ENCODE measurements at regions not wholly inside any gene's neighbourhood (a gene's known extent, or its start where the extent isn't known, plus 50 kb on each side); places are given as distances from the start of the nearest gene placed in this dataset.

DNA sequence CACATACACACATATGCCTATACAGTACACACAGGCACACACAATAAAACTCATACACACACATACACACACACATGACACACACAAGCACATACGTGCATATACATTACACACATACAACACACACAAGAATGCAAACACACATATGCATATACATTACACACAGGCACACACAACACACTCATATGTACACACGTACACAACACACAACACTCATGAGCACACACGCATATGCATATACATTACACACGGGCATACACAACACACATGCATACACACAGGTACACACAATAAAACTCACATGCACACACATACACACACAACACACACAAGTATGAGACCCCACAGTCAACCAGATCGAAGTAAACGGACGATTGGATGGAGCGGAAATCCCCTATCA is 238.2 kb downstream of the ERMARD start:
- H3K27ac Mint-ChIP-seq: peak overlapping the region in 1 of 2 donors; percentile 5
- DNase-seq: peak in 1 of 2 donors; percentile 6
- intact Hi-C loops (cut with micrococcal nuclease): no loop called here

DNA sequence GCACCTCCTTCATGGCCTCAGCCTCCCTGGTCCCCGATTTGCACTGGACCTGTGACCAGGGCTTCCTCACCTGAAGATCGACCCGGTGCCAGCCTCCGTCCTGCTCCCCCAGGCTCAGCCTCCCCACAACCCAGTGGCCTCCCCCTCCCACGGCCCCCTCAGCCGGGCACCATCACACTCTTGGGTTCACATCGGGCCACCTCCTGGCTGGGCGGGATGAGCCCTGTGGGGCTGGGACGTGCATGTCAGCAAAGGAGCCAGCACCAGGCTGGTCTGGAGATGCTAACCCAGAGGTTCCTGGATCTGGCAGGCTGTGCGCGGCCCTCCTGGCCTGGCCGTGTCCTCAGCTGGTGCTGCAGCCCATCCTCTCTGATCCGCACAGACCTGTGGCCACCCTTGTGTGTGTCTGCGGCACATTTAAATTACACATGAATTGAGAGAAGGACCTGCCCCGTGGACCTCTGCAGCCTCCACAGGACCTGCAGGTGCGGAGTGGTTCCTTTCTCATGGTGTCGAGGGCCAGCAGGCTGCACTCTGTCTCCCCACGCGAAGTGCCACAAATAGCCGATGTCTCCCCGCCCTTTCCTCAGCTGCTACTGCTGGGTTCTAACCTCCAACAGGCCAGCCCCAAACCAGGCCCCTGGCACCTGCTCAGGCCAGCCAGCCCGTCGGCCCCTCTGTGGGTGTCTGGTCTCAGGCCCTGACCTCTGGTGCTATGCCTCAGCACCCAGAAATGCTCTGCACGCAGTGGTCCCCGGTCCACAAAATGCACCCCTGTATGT is 237.5 kb downstream of the ERMARD start:
- Histone ChIP-seq H3K27me3 (ENCODE audit: control insufficient read depth, insufficient read depth, low read length) (no peaks in the 10 kb centered on the region), H3K9me3 (ENCODE audit: control insufficient read depth, insufficient read depth, low read length) (no peaks in the 10 kb centered on the region), H3K36me3 (ENCODE audit: control insufficient read depth, insufficient read depth, low read length) (no peaks in the 10 kb centered on the region), H3K4me1 (ENCODE audit: control insufficient read depth, insufficient read depth, low read length) (peaks cover 40% of the 10 kb centered on the region), H3K27ac (ENCODE audit: low read length) (no peak overlapping the region), H3K4me3 (ENCODE audit: low read length) (no peak overlapping the region)
- DNase-seq (no peak), ATAC-seq (no peak)
- Mint-ChIP-seq H3K36me3 (no peaks in the 10 kb centered on the region), H3K4me1 (peaks cover 14 to 29% of the 10 kb centered on the region in 2 donors), H3K27me3 (ENCODE audit: low read depth in 2 of 2) (peaks cover 8 to 13% of the 10 kb centered on the region in 2 donors), H3K27ac (peak overlapping the region in 1 of 2 donors; percentile 5), H3K4me3 (no peak overlapping the region), H3K9me3 (no peaks in the 10 kb centered on the region)
- TF ChIP-seq, protein P1, sequence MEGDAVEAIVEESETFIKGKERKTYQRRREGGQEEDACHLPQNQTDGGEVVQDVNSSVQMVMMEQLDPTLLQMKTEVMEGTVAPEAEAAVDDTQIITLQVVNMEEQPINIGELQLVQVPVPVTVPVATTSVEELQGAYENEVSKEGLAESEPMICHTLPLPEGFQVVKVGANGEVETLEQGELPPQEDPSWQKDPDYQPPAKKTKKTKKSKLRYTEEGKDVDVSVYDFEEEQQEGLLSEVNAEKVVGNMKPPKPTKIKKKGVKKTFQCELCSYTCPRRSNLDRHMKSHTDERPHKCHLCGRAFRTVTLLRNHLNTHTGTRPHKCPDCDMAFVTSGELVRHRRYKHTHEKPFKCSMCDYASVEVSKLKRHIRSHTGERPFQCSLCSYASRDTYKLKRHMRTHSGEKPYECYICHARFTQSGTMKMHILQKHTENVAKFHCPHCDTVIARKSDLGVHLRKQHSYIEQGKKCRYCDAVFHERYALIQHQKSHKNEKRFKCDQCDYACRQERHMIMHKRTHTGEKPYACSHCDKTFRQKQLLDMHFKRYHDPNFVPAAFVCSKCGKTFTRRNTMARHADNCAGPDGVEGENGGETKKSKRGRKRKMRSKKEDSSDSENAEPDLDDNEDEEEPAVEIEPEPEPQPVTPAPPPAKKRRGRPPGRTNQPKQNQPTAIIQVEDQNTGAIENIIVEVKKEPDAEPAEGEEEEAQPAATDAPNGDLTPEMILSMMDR (IDR thresholded peaks at IDR 0.05): no peak
- 89% methylated on average over 25 of the region's 25 CpGs for WGBS (ENCODE audit: insufficient coverage)
- intact Hi-C loops (cut with micrococcal nuclease): no loop called here

More for the DNA sequence above, 238.2 kb downstream of the ERMARD start:
- Histone ChIP-seq H3K27me3 (ENCODE audit: control insufficient read depth, insufficient read depth, low read length) (no peaks in the 10 kb centered on the region), H3K27ac (ENCODE audit: low read length) (no peak overlapping the region), H3K4me3 (ENCODE audit: low read length) (no peak overlapping the region), H3K4me1 (ENCODE audit: control insufficient read depth, insufficient read depth, low read length) (peaks cover 45% of the 10 kb centered on the region), H3K9me3 (ENCODE audit: control insufficient read depth, insufficient read depth, low read length) (no peaks in the 10 kb centered on the region), H3K36me3 (ENCODE audit: control insufficient read depth, insufficient read depth, low read length) (no peaks in the 10 kb centered on the region)
- TF ChIP-seq, protein P1 (IDR thresholded peaks at IDR 0.05): no peak
- H3K4me1 Mint-ChIP-seq: peaks cover 14 to 29% of the 10 kb centered on the region in 2 donors
- H3K36me3 Mint-ChIP-seq: no peaks in the 10 kb centered on the region
- no peak overlapping the region for H3K4me3 Mint-ChIP-seq
- no peak for ATAC-seq
- H3K27me3 Mint-ChIP-seq (ENCODE audit: low read depth in 2 of 2): peaks cover 8 to 15% of the 10 kb centered on the region in 2 donors
- 86% methylated on average over 6 of the region's 8 CpGs for WGBS (ENCODE audit: insufficient coverage)
- no peaks in the 10 kb centered on the region for H3K9me3 Mint-ChIP-seq

DNA sequence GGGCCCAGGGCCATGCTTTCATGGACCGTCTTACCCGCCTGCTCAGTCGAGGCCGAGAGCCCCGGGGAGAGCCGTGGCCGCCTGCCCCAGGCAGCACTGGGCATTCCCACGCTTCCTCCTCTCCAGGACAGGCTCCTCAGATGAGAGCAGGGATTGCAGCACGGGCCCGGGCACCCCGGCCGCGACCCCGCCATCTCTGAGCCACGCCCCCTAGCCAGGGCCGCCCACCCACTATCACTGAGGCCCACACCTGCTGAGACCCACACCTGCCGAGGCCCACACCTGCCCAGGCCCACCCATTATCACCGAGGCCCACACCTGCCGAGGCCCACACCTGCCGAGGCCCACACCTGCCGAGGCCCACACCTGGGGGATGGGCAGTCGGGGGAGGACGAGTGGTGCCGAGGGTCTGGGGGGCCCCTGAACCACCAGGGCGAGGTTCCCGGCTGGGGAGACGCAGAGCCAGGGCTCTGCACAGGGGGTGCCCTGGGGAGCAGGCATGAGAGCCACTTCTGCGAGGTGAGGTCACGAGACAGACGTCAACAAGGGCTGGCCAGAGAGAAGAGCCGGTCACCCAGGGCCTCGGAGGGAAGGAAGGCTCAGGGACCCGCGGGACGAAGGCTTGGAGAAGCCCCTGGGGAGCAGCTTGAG is 235.6 kb downstream of the ERMARD start:
- ATAC-seq: no peak
- no peak overlapping the region for H3K4me3 Mint-ChIP-seq
- no peak for DNase-seq
- intact Hi-C loops (cut with micrococcal nuclease): no loop called here
- Histone ChIP-seq H3K9me3 (ENCODE audit: control insufficient read depth, insufficient read depth, low read length) (no peaks in the 10 kb centered on the region), H3K4me3 (ENCODE audit: low read length) (no peak overlapping the region), H3K36me3 (ENCODE audit: control insufficient read depth, insufficient read depth, low read length) (no peaks in the 10 kb centered on the region), H3K27ac (ENCODE audit: low read length) (no peak overlapping the region), H3K4me1 (ENCODE audit: control insufficient read depth, insufficient read depth, low read length) (peaks cover 24% of the 10 kb centered on the region), H3K27me3 (ENCODE audit: control insufficient read depth, insufficient read depth, low read length) (peaks cover 2% of the 10 kb centered on the region)
- TF ChIP-seq, protein P1 (IDR thresholded peaks at IDR 0.05): no peak
- WGBS (ENCODE audit: insufficient coverage): 90% methylated on average over 35 of the region's 35 CpGs
- no peak overlapping the region for H3K27ac Mint-ChIP-seq
- no peaks in the 10 kb centered on the region for H3K36me3 Mint-ChIP-seq
- no peaks in the 10 kb centered on the region for H3K9me3 Mint-ChIP-seq
- peaks cover 14 to 20% of the 10 kb centered on the region in 2 donors for H3K4me1 Mint-ChIP-seq
- H3K27me3 Mint-ChIP-seq (ENCODE audit: low read depth in 2 of 2): peaks cover 14 to 15% of the 10 kb centered on the region in 2 donors

Data from natural killer cell (primary cell).